ENCODE measurements at regions not wholly inside any gene's neighbourhood (a gene's known extent, or its start where the extent isn't known, plus 50 kb on each side); places are given as distances from the start of the nearest gene placed in this dataset.

GRCh38 chr9:81250606-81251005 is 438.7 kb downstream of the TLE1 start:
- DNase-seq (ENCODE audit: low spot score), result no peak

- DNase-seq (ENCODE audit: low spot score), result no peak
Observed at GRCh38 chr9:81250041-81250440, 439.3 kb downstream of the TLE1 start.

GRCh38 chr9:81245254-81245956 is 443.9 kb downstream of the TLE1 start:
- no peak for DNase-seq (ENCODE audit: low spot score)

GRCh38 chr9:81244631-81245030 is 444.7 kb downstream of the TLE1 start:
- no peak for DNase-seq (ENCODE audit: low spot score)

GRCh38 chr9:81242866-81243265 is 446.5 kb downstream of the TLE1 start:
- no peak for DNase-seq (ENCODE audit: low spot score)

- no peak for DNase-seq (ENCODE audit: low spot score)
Observed at GRCh38 chr9:81239388-81239787, 450.0 kb downstream of the TLE1 start.

- no peak for DNase-seq (ENCODE audit: low spot score)
Observed at GRCh38 chr9:81237565-81238231, 451.6 kb downstream of the TLE1 start.

GRCh38 chr9:81234924-81235610 is 454.3 kb downstream of the TLE1 start:
- DNase-seq (ENCODE audit: low spot score), result no peak

GRCh38 chr9:81231011-81231410 is 458.3 kb downstream of the TLE1 start:
- no peak for DNase-seq (ENCODE audit: low spot score)

- no peak for DNase-seq (ENCODE audit: low spot score)
Observed at GRCh38 chr9:81227507-81228245, 461.7 kb downstream of the TLE1 start.

- no peak for DNase-seq (ENCODE audit: low spot score)
Observed at GRCh38 chr9:81225596-81225995, 463.8 kb downstream of the TLE1 start.

- no peak for DNase-seq (ENCODE audit: low spot score)
Observed at GRCh38 chr9:81224166-81225081, 464.9 kb downstream of the TLE1 start.

GRCh38 chr9:81214975-81215374 is 474.4 kb downstream of the TLE1 start:
- no peak for DNase-seq (ENCODE audit: low spot score)

- DNase-seq (ENCODE audit: low spot score), result no peak
Observed at GRCh38 chr9:81213456-81213855, 475.9 kb downstream of the TLE1 start.

- no peak for DNase-seq (ENCODE audit: low spot score)
Observed at GRCh38 chr9:81211741-81212140, 477.6 kb downstream of the TLE1 start.

GRCh38 chr9:81207651-81208050 is 481.7 kb downstream of the TLE1 start:
- no peak for DNase-seq (ENCODE audit: low spot score)

GRCh38 chr9:81202292-81202691 is 487.1 kb downstream of the TLE1 start:
- DNase-seq (ENCODE audit: low spot score), result no peak

GRCh38 chr9:81195206-81195605 is 494.1 kb downstream of the TLE1 start:
- no peak for DNase-seq (ENCODE audit: low spot score)

- DNase-seq (ENCODE audit: low spot score), result no peak
Observed at GRCh38 chr9:81193362-81194339, 495.7 kb downstream of the TLE1 start.

GRCh38 chr9:81191222-81191621 is 498.1 kb downstream of the TLE1 start:
- DNase-seq (ENCODE audit: low spot score), result no peak

All from pons (tissue), 1 donor.